RCC 7860 (cell line): ENCODE measurements at regions not wholly inside any gene's neighbourhood (a gene's known extent, or its start where the extent isn't known, plus 50 kb on each side); places are given as distances from the start of the nearest gene placed in this dataset.
A peak's percentile ranks its signal among the peaks of the same experiment; 100 is the strongest.
"Not testable (repeated sequence)": the region's sequence is repeated elsewhere in the genome, so short reads cannot be mapped to it uniquely, and the experiment has no call there.

Experiments
- DNase-seq: peaks from one replicate; pipeline ENCODE4 v3.0.0-alpha.2; 2015; ENCODE audit warnings: low spot score
- FAIRE-seq: peaks from 2 replicates; lab custom pipeline; 2012; peaks lifted over from hg19 to GRCh38; lab: Jason Lieb, UNC

GRCh38 chr20:30164389-30164788 is 1093.1 kb upstream of the DEFB115 start:
- DNase-seq, FAIRE-seq: not testable (repeated sequence)

- no peak for DNase-seq
- FAIRE-seq: no peak
Measured at GRCh38 chr20:30167540-30167939, 1089.9 kb upstream of the DEFB115 start.

DNA sequence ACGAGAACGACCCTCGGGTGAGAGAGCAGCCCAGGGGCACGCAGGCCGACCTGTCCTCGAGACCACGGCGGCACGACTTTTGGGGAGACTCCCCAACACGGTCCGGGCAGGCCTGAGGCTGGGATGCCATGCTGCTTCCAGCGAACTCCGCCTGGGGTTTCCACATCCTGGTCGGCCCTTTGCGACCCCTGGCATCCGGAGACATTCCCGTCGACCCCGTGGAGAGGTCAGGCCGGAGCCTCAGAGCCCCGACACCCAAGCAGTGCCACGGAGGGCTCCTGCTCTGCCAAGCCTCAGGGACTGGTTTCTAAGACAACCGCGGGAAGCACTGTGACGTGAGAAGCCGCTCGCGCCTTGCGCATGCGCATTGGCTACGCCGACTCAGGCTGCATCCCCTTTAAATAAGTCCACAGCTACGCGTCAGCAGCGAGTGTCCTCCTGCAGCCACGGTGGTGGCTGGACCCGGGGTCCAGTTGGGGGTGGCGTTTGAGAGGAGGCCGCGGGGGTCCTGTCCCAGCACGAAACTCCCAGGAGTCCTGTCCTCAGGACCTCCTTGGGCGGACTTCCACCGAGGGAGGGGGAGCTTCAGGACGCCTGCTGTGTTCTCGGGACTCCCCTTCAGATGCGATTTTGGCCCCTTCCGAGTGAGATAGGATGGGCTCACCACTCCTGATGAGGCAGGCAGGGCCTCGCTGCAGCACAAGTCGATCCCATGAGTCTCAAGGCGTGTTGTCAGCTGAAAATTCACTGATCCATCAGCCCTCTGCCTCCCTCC is 1089.3 kb upstream of the DEFB115 start:
- FAIRE-seq (no peak), DNase-seq (no peak)

DNA sequence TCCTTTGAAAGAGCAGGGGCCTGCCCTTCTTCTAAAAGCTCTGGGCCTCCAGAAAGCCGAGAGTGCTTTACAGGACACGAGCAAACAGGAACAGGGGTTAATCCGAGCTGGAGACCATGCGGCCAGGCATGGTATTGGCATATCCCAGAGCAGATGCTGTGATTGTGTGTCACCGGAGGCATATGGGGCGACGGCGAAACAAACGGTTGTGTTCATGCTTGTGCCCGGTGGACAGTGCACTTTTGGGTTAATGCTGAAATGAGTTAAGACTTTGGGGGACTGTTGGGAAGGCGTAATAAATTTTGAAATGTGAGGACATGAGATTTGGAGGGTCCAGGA is 1088.7 kb upstream of the DEFB115 start:
- FAIRE-seq: no peak

GRCh38 chr20:30175681-30176080 is 1081.8 kb upstream of the DEFB115 start:
- DNase-seq: no peak
- no peak for FAIRE-seq

More for the DNA sequence above, 1088.7 kb upstream of the DEFB115 start:
- no peak for DNase-seq

- not testable (repeated sequence) for FAIRE-seq, DNase-seq
Measured at GRCh38 chr20:30183124-30183523, 1074.3 kb upstream of the DEFB115 start.

- not testable (repeated sequence) for FAIRE-seq, DNase-seq
Measured at GRCh38 chr20:30191785-30192184, 1065.7 kb upstream of the DEFB115 start.

DNA sequence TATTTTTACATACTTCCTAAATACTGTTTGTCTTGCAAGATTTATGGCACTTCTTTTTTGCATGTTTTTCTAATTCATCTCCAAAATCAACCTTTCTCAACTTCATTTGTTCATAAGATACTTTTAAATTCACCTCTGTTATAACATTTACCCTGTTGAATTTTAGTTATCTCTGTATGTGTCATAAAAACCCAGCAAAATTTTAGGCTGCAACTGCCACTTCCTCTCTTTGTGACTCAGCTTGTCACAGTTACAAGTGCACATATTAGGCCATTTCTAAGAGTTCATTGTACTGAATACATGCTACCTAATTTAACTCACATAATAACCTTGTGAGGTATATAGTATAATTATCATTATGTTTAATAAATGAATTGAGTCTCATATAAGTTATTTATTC is 1023.0 kb upstream of the DEFB115 start:
- DNase-seq, FAIRE-seq: not testable (repeated sequence)

- not testable (repeated sequence) for DNase-seq, FAIRE-seq
Measured at GRCh38 chr20:30275073-30275472, 982.4 kb upstream of the DEFB115 start.

DNA sequence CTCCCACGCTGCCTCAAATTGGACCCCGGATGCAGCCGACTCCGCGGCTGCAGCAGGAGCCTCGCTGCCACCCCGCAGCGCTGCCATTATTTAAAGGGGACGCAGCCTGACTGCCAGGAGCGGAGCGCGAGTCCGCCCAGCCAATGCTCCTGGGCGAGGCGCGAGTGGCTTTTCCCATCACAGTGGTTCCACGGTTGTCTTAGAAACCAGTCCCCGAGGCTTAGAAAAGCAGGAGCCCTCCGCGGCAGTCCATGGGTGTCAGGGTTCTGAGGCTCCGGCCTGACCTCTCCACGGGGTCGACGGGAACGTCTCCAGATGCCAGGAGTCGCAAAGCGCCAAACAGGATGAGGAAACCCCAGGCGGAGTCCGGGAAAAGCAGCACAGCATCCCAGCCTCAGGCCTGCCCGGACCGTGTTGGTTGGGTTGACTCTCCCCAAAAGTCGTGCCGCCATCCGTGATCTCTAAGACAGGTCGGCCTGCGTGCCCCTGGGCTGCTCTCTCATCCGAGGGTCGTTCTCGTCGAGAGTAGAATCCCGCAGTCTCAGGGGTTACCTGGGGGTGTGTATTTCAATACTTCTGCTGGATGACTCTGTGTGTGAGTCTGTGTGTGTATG is 975.8 kb upstream of the DEFB115 start:
- DNase-seq (no peak), FAIRE-seq (no peak)

GRCh38 chr20:30283476-30284280 is 973.8 kb upstream of the DEFB115 start:
- not testable (repeated sequence) for FAIRE-seq
- DNase-seq: peak; percentile 29

DNA sequence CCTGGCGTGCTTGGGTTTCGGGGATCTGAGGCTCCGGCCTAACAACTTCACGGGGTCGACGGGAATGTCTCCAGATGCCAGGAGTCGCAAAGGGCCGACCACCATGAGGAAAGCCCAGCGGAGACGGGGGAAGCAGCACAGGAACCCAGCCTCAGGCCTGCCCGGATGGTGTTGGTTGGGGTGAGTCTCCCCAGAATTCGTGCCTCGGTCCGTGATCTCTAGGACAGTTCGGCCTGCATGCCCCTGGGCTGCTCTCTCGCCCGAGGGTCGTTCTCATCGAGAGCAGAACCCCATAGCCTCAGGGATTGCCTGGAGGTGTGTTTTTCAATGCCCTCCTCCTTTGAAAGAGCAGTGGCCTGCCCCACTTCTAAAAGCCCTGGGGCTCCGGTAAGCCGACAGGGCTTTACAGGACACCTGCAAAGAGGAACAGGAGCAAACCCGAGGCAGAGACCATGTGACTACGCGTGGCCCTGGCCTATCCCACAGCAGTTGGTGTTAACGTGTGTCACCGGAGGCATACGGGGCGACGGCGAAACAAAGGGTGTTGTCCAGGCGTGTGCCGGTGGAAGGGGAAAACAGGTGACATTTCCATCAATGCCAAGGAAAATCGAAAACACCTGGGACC is 973.1 kb upstream of the DEFB115 start:
- no peak for FAIRE-seq
- no peak for DNase-seq

DNA sequence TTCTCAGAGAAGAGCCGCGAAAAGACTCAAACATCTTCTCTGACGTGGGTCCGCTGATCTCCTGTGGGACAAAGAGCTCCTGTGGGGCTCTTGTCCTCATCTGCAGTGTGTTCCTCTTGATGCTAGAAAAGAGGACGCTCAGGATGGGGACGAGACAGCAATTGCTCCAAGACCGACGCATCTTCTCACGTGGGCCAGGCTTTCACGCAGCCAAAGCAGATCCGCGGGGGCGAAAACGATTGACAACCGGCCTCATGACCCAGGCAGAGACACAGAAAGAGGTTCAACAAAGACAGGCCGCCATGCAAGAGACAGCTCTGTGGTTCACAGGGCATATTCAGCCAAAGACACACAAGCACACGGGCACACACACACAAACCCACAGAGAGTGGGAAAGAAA is 971.8 kb upstream of the DEFB115 start:
- DNase-seq (no peak), FAIRE-seq (no peak)

DNA sequence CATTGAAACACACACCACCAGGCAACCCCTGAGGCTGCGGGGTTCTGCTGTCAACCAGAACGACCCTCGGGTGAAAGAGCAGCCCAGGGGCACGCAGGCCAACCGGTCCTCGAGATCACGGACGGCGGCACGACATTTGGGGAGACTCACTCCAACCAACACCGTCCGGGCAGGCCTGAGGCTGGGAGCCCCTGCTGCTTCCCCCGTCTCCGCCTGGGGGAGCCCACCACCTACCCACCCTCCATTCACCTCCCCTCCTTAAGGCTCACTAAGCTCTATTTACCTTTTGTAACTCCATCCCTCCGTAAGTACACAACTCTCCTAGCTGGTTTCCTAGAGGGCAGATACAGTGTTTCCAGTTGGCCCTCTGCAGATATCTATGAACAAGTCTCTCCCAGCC is 971.3 kb upstream of the DEFB115 start:
- no peak for FAIRE-seq
- no peak for DNase-seq

GRCh38 chr20:30287459-30287858 is 970.0 kb upstream of the DEFB115 start:
- not testable (repeated sequence) for FAIRE-seq, DNase-seq

DNA sequence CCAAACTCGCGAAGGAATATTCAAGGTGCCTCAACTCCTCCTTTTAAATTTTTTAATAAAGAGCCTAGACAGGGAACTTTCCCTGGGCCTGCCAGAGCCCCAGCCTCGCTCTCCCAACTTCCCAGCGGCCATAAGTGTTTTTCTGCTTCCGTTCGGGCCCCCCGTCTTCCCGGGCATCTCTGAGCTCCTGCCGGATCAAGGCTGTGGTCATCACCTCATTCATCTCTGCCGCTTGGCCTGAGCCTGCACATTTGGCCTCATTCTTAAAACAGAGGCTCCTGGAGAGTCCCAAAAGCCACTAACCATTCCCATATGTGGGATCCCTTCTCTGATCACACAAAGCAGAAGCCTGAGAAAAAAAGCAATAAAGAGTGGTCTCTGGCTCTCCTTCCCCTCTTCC is 969.1 kb upstream of the DEFB115 start:
- FAIRE-seq (no peak), DNase-seq (no peak)

DNA sequence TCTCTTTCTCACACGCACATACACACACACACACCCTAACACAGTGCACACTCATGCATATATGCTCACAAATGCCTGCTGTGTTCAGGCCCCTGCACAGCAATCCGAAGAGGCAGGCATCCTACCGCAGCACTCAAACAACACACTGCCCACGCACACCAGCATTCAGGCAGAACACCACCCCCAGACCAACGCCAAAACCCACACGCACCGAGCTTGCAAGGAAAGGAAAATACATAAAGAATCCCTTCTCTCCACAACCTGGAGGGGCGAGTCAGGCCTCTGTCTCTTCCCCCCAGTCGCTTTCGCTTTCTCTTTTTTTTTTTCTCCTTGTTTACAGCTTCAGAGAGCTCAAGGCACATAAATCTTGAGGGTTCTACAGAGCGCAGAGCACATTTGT is 968.4 kb upstream of the DEFB115 start:
- DNase-seq, FAIRE-seq: not testable (repeated sequence)

DNA sequence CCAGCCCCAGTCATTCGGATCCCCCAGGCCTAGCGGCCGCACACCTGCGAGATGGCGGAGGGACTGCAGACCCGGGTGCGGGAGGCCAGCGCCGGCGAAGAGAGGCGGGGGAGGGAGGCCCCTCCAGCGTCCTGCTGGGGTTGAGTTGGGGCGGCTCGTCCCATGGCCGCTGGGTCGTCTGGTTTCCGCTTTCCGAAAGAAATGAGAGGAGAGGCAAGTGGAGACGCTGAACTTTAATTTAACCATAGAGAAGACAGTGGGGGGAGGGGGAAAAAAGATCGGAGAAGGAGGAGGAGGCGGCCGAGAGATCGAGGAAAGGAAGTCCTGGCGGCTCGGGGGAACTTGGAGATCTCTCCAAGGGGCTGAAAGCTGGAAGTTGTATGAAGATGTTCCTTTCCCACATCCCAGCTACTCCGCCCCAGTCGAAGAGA is 967.7 kb upstream of the DEFB115 start:
- DNase-seq, FAIRE-seq: not testable (repeated sequence)

- DNase-seq, FAIRE-seq: not testable (repeated sequence)
Measured at GRCh38 chr20:30290361-30291063, 967.0 kb upstream of the DEFB115 start.

GRCh38 chr20:30291064-30291379 is 966.4 kb upstream of the DEFB115 start:
- FAIRE-seq, DNase-seq: not testable (repeated sequence)
